ENCODE measurements at regions not wholly inside any gene's neighbourhood (a gene's known extent, or its start where the extent isn't known, plus 50 kb on each side); places are given as distances from the start of the nearest gene placed in this dataset.
"Not testable (repeated sequence)": the region's sequence is repeated elsewhere in the genome, so short reads cannot be mapped to it uniquely, and the experiment has no call there.

DNA sequence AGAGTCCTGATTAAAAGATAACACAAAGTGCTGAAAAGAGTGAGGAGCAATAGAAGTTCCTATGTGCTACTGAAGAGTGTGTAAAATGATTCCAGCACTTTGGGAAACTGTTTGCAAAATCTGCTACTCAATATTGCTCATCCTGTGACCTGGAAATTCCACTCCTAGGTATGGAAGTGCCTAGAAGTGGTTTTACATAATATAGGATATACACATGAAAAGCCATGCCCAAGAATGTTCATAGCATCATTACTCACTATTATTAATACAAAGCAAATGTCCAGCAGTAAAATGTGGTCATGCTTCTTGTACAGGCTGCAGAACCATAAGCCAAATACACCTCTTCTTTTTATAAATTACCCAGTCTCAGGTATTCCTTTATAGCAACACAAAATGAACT lies 53.2 kb upstream of the CNIH3 start:
- TF ChIP-seq, protein P1, sequence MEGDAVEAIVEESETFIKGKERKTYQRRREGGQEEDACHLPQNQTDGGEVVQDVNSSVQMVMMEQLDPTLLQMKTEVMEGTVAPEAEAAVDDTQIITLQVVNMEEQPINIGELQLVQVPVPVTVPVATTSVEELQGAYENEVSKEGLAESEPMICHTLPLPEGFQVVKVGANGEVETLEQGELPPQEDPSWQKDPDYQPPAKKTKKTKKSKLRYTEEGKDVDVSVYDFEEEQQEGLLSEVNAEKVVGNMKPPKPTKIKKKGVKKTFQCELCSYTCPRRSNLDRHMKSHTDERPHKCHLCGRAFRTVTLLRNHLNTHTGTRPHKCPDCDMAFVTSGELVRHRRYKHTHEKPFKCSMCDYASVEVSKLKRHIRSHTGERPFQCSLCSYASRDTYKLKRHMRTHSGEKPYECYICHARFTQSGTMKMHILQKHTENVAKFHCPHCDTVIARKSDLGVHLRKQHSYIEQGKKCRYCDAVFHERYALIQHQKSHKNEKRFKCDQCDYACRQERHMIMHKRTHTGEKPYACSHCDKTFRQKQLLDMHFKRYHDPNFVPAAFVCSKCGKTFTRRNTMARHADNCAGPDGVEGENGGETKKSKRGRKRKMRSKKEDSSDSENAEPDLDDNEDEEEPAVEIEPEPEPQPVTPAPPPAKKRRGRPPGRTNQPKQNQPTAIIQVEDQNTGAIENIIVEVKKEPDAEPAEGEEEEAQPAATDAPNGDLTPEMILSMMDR (IDR thresholded peaks at IDR 0.05 in 2 of 3, conservative IDR thresholded peaks at IDR 0.05 in 1 of 3; ENCODE audit: borderline replicate concordance in 1 of 3, insufficient read depth in 1 of 3, low read depth in 2 of 3, low read length in 2 of 3) = not testable (repeated sequence)
- TF ChIP-seq, protein P2, sequence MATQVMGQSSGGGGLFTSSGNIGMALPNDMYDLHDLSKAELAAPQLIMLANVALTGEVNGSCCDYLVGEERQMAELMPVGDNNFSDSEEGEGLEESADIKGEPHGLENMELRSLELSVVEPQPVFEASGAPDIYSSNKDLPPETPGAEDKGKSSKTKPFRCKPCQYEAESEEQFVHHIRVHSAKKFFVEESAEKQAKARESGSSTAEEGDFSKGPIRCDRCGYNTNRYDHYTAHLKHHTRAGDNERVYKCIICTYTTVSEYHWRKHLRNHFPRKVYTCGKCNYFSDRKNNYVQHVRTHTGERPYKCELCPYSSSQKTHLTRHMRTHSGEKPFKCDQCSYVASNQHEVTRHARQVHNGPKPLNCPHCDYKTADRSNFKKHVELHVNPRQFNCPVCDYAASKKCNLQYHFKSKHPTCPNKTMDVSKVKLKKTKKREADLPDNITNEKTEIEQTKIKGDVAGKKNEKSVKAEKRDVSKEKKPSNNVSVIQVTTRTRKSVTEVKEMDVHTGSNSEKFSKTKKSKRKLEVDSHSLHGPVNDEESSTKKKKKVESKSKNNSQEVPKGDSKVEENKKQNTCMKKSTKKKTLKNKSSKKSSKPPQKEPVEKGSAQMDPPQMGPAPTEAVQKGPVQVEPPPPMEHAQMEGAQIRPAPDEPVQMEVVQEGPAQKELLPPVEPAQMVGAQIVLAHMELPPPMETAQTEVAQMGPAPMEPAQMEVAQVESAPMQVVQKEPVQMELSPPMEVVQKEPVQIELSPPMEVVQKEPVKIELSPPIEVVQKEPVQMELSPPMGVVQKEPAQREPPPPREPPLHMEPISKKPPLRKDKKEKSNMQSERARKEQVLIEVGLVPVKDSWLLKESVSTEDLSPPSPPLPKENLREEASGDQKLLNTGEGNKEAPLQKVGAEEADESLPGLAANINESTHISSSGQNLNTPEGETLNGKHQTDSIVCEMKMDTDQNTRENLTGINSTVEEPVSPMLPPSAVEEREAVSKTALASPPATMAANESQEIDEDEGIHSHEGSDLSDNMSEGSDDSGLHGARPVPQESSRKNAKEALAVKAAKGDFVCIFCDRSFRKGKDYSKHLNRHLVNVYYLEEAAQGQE (IDR thresholded peaks at IDR 0.05; ENCODE audit: low read depth) = not testable (repeated sequence)
- TF ChIP-seq SIN3A (IDR thresholded peaks at IDR 0.05; ENCODE audit: low read depth); RAD21 (IDR thresholded peaks at IDR 0.05; ENCODE audit: low read depth); POLR2AphosphoS5 (IDR thresholded peaks at IDR 0.05; ENCODE audit: low read depth, low read length); POLR2A (IDR thresholded peaks at IDR 0.05; ENCODE audit: borderline replicate concordance, extremely low read depth, insufficient read depth, insufficient read length); SP1 (IDR thresholded peaks at IDR 0.05; ENCODE audit: low read depth); EZH2 (IDR thresholded peaks at IDR 0.05); ZNF274 (IDR thresholded peaks at IDR 0.05; ENCODE audit: low read depth, low read length): not testable (repeated sequence)
- TF ChIP-seq, protein P3, sequence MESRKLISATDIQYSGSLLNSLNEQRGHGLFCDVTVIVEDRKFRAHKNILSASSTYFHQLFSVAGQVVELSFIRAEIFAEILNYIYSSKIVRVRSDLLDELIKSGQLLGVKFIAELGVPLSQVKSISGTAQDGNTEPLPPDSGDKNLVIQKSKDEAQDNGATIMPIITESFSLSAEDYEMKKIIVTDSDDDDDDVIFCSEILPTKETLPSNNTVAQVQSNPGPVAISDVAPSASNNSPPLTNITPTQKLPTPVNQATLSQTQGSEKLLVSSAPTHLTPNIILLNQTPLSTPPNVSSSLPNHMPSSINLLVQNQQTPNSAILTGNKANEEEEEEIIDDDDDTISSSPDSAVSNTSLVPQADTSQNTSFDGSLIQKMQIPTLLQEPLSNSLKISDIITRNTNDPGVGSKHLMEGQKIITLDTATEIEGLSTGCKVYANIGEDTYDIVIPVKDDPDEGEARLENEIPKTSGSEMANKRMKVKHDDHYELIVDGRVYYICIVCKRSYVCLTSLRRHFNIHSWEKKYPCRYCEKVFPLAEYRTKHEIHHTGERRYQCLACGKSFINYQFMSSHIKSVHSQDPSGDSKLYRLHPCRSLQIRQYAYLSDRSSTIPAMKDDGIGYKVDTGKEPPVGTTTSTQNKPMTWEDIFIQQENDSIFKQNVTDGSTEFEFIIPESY (IDR thresholded peaks at IDR 0.05; ENCODE audit: extremely low read depth, insufficient replicate concordance, low read length) = not testable (repeated sequence)
- TF ChIP-seq, protein P4, sequence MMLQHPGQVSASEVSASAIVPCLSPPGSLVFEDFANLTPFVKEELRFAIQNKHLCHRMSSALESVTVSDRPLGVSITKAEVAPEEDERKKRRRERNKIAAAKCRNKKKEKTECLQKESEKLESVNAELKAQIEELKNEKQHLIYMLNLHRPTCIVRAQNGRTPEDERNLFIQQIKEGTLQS (IDR thresholded peaks at IDR 0.05) = not testable (repeated sequence)
- TF ChIP-seq, protein P5, sequence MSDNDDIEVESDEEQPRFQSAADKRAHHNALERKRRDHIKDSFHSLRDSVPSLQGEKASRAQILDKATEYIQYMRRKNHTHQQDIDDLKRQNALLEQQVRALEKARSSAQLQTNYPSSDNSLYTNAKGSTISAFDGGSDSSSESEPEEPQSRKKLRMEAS (IDR thresholded peaks at IDR 0.05) = not testable (repeated sequence)
